SK-N-DZ (cell line): ENCODE measurements at regions not wholly inside any gene's neighbourhood (a gene's known extent, or its start where the extent isn't known, plus 50 kb on each side); places are given as distances from the start of the nearest gene placed in this dataset.
"Not testable (repeated sequence)": the region's sequence is repeated elsewhere in the genome, so short reads cannot be mapped to it uniquely, and the experiment has no call there.

Experiments used
- DNase-seq: peaks from one replicate; pipeline ENCODE4 v3.0.0-alpha.2; 2015; ENCODE audit warnings: low spot score

DNA sequence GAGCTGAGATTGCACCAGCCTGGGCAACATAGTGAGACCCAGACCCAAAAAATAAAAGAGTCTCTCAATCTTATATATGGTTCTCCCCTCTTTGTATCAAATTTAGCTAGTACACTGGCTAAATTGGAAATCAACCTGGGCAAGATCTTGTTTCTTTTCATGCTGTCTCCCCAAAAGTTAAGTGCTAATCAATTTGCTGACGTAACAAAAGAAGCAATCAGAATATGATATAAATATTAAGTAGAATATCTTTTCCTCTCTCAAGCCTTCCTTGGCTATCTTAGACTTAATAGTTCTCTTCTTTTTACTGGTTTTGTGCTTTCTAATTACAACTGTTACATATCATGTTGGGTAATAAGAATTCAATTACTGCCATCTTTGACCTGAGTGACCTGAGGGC lies 258.9 kb downstream of the KCNRG start:
- no peak for DNase-seq

DNA sequence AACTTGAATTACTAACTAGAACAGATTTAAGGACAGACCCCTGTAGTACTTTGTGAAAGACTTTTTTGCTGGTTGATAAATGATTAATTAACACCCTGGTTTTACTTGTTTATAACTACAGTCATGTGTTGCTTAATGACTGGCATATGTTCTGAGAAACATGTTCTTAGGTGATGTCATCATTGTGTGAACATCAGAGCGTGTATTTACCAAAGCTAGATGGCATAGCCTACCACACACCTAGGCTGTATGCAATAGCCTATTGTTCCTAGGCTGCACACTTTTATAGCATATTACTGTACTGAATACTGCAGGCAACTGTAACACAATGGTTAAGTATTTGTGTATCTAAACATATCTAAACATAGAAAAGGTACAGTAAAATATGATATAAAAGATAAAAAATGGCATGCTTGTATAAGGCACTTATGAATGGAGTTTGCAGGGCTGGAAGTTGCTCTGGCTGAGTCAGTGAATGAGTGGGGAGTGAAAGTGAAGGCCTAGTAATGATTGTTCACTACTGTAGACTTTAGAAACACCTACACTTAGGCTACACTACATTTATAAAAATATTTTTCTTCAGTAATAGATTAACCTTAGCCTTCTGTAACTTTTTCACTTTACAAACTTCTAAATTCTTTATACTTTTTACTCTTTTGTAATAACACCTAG lies 260.3 kb downstream of the KCNRG start:
- DNase-seq: no peak

DNA sequence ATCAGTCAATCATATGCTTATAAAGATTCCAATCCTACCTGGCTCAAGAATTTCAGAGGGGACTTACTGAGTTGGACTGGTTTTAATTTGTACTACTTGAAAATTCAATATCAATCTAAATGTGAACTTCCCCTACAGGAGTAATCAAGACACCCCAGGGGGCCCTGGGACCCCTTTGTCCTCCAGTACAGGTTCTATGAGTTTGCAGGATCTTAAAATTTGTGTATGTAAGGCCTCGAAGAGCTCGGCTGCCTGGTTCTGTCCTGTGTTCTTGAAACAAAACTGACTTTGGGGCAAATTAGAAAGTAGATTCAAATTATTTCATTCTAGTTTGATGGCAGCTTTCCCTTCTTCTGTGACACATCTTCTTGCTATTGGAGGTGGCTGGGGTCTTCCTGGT lies 261.3 kb downstream of the KCNRG start:
- no peak for DNase-seq

DNA sequence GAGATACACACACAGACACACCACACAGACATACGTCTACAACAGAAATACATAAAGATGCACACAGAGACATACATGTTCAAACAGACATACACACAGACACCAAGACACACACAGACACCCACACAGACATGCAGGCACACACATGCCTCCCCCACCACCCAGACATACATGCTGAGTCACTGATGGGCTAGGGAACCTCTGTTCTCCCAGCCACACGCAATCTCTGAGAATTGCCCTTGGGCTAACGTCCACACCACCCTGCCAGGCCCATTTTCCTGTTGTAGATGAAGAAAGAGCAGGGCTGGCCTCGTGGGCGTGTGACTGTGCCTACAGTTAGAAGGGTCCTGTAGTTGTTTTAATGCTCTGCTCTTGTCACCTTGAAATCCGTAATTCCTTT lies 261.9 kb downstream of the KCNRG start:
- DNase-seq: no peak

DNA sequence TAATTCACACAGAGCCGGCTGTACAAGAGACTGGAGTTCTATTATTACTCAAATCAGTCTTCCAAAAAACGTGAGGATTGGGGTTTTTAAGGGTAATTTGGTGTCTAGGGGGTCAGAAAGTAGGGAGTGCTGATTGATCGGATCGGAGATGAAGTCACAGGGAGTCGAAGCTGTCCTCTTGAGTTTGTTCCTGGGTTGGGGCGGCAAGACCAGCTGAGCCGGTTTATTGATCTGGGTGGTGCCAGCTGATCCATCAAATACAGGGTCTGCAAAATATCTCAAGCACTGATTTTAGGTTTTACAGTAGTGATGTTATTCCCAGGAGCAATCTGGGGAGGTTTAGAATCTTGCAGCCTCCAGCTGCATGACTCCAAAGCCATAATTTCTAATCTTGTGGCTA lies 262.7 kb downstream of the KCNRG start:
- no peak for DNase-seq

DNA sequence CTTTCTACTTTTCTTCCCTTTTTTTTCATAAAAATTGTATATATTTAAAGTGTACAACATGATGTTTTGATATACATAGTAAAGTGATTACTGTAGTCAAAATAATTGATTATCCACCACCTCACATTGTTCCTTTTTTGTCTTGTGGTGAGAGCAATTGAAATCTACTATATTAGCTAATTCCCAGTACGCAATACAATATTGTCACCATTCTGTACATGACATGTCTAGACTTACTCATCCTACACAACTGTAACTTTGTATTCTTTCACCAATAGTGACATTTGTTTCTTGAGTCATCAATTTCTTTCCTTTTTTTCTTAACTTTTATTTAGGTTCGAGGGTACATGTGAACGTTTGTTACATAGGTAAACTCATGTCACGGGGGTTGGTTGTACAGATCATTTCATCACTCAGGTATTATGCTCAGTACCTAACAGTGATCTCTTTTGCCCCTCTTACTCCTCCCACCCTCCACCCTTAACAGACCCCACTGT lies 265.2 kb downstream of the KCNRG start:
- DNase-seq: no peak

DNA sequence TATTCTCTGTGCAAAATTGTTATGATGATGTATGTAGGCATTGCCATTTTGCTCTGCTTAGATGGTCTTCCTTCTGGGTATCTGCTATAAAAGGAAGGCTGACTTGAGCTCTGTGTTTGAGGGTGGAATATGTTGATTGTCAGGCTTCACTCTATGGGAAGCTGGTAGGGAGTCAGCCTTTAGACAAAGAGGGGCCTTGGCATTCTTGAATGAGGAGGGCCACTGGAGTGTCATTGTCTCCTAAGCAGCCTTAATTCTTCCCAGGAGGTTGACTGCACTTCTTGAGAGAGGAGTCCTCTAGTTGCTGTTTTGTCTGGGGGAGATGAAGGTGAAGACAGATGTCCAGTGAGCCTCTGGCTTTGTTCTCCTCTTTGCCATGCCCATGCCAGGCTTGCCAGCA lies 266.8 kb downstream of the KCNRG start:
- DNase-seq: no peak

DNA sequence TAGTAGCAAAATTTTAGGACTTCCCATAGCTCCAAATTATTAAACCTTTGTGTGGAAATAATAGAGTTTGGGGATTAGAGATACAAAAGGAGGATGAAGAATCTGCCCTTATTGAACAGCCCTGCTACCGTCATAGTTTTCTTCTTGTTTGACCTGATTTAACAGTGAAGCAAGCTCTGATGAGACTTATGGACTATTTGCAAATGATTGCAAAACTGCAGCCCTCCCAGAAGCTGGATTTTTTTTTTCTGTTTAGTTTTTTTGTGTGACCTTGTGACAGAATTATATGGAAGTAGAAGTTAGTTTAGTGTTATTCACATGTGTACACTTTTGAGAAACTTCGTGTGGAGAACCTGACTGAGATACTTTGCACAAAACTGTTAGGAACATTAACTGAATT lies 267.8 kb downstream of the KCNRG start:
- DNase-seq: no peak

DNA sequence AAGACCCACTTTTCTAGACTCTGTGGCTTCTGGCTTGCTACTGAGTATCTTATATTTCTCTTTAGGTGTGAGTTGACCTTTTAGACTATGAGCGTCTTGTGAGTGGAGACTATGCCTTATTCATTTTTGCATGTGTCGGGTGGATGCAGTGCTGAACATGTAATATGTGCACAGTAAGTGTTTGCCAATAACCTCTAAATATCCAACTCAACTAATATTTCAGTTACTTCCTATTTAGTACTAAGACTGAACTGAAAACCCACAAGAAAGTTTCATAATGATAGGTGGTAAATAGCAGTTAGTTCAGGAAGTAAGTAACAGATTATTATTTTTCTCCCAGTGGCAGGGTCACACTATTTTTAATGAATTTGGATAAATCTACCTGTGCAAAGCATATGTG lies 269.3 kb downstream of the KCNRG start:
- no peak for DNase-seq

DNA sequence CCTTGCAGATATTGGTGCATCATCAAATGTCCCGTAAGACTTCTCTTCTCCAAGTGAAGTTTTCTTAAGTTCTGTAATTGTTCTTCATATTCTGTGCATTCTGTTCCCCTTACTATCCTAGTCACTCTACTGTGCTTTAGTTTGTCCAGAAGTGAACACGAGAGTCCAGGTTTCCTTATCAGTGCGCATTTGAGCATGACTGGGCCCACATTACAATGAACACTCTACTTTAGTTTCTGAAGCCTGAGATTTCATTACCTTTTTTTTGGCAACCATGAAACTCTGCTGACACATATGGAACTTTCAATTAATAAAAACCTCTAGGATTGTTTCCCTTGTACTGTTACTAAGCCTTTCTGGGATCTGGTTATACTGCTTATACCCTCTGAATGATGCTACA lies 270.0 kb downstream of the KCNRG start:
- no peak for DNase-seq

DNA sequence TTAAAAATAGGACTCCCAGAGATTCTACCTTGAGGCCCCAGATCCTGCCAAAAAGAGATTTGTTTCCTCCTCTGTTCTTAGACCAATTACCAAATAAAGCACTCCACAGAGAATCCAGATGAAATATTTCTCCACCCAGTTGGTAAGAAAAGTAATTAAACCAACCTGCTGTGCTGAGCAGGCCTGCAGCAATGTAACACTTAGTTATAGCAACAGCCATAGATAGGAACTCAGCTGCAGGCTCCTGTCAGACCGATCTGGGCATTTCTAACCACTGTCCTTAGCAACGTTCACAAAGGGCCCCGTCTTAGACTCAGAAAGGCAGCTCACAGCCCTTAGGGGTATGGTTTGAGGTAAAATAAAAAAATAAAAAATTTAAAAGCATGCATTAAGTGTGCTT lies 271.1 kb downstream of the KCNRG start:
- DNase-seq: no peak

DNA sequence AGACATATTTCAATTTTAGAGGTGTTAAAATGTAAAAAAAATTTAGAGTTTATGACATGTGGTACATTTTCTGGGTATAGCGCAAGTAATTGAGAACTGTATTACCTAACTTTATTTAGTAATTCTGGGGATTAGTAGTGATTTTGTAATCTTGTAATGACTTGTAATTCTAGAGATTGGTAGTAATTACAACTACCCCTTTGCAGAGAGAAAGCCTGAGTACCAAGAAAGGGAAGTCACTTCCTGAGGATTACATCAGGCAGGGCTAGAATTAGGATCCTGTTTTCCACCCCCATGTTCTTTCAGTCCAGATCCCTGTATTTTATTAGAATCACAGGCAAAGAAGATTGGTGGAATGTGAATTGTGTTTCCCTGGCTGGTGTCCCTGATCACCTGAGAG lies 274.9 kb downstream of the KCNRG start:
- DNase-seq: no peak

DNA sequence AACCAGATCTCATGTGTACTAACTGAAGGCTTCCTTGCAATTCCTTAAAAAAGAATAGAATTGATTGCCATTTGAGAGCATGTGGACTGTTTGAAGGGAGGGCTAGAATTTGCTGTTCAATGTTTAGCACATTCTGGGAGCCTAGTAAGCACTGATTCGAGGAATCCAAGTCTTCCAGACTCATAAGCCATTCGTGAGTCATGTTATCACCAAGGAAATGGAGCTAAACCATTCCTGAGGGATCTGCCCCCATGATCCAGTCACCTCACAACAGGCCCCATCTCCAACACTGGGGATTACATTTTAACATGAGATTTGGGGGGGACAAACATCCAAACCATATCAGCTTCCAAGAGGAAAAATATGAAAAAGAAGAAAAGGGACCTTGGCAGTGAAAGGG lies 276.4 kb downstream of the KCNRG start:
- no peak for DNase-seq

DNA sequence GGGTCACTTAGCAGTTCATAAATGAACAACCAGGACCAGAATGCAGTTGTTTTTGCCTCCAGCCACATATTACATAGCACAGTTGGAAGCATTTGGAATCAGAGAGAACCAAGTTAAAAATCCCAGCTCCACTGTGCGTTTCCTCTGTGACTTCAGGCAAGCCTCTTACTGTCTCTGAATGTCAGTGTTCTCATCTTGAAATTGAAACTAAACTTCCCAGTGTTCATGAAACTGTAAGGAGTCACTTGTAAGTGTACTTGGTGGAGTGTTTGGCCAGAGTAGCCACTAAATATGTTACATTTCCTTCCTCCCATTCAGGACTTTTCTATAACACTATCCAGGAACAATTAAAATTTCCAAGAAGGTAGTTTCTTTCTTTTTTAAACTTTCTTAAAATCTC lies 276.8 kb downstream of the KCNRG start:
- DNase-seq: no peak

DNA sequence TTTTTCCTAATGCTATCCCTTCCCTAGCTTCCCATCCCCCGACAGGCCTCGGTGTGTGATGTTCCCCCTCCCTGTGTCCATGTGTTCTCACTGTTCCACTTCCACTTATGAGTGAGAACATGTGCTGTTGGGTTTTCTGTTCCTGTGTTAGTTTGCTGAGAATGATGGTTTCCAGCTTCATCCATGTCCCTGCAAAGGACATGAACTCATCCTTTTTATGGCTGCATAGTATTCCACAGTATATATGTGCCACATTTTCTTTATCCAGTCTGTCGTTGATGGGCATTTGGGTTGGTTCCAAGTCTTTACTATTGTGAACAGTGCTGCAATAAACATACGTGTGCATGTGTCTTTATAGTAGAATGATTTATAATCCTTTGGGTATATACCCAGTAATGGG lies 279.2 kb downstream of the KCNRG start:
- DNase-seq: not testable (repeated sequence)

DNA sequence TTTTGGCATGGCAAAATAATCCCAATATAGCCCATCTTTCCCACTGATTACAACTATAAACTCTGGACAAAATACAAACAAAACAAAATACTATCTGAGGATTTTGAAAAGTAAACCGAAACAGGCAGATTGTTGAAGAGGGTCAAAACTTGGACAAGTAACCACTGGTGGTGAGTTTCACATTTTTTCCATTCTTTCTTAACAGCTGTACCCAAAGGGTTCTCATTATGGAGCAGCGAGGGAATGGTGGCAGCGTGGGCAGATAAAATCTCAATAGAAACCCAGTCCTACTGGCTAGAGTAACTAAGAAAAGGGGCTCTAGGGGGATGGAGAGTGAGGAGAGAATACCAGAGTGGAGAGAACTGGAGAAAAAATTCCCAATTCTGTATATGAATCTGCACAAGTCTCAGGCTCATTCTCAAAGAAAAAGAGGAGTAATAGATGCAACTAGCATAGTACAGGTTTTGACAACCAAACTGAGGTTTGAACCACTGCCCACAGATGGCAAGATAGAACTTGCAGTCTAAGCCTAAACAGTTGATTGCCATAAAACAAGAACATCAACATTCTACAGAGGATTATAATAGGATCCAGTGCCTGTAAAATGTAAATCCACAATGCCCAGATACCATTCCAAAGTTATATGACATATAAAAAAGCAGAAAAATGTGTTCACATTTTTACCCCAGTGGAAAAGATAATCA lies 284.5 kb downstream of the KCNRG start:
- DNase-seq: no peak

DNA sequence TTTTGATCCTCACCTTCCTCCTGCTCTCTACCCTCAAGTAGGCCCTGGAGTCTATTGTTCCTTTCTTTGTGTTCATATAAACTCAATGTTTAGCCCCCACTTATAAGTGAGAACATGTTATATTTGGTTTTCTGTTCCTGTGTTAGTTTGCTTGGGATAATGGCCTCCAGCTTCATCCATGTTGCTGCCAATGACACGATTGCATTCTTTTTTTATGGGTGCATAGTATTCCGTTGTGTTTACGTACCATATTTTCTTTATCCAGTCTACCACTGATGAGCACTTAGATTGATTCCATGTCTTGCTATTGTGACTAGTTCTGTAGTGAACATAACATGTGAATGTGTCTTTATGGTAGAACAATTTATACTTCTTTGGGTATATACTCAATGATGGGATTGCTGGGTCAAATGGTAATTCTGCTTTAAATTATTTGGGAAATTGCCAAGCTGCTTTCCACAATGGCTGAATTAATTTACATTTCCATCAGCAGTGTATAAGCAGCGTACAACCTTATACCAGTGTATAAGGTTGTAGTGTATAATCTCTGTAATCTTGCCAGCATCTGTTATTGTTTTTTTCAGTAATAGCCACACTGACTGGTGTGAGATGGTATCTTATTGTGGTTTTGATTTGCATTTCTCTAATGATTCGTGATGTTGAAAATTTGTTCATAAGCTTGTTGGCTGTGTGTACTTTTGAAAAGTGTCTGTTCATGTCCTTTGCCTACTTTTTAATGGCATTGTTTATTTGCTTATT lies 288.9 kb downstream of the KCNRG start:
- DNase-seq: no peak

DNA sequence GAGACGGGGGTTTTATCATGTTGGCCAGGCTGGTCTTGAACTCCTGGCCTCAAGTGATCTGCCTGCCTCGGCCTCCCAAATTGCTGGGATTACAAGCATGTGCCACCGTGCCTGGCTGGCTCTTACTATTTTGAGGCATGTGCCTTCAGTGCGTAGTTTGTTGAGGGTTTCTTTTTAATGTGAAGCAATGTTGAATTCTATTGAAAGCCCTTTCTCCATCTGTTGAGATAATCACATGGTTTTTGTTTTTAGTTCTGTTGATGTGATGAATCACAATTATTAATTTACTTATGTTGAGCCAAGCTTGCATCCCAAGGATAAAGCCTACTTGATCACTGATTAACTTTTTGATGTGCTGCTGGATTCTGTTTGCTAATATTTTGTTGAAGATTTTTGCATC lies 290.9 kb downstream of the KCNRG start:
- DNase-seq: no peak

DNA sequence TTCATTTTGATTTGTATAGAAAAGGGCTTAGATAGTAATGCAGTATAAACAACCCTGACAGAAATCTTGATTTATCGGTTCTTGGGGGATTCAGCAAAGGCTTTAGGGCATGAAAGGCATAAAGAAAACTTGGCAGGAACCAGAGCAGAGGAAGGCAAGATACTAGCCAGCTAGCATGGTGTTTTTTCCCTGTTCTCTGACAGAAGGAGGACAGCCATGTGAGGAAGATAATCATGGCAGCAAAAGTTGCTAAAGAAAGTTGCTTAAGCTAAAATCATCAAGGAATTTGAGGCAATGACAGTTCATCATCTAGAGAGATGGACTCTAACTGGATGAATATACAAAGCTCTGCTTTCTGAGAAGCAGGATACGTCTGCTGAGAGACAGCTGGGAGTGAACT lies 294.1 kb downstream of the KCNRG start:
- DNase-seq: no peak

DNA sequence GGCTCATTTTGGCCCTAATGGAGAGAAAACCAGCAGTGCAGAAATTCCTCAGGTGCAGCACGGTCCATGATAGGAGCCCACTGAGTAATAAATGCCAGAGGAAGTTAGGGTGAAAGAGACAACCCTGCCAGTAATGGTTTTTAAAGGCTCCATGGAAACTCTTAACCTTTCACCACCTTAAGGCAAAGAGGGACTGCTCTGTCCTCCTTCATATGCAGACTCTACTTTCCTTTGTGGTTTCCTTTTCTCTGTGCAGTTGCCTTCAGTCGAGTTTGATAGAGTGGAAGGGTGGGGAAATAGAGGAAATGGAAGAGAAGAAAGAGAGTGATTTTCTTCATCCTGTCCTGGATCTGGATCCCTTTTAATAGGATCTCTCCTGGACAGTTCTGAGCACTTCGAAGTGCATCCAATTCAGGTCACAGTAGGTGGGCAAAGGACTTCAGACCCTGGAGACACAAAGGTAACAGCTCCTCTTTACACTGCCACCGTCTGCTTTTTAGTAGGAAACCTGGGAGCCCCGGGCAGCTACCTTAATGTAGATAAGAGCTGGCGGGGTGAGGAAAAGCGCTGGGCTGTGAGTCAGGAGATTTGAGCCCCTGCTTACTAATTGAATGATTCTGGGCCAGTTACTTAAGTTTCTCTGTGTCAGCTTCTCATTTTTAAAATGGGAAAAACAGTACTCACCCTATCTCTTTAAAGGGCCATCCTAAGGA lies 294.8 kb downstream of the KCNRG start:
- no peak for DNase-seq

DNA sequence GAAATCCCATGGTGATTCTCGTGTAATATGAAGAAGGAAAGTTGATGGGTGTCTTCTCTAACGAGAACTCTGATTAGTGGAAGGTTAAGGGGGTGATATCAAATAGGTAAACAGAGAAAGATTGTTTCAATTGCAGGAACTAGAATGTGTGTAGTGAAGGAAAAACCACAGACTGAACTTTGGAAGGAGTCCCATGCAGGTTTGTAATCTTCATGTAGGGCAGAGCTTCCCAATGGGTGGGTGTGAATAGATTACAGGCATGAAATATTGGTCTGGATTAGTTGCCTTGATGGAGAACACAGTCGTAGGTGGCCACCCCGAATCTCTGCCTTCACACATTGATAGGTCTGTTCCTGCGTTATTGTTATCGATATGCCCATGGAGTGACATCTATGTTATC lies 295.5 kb downstream of the KCNRG start:
- DNase-seq: no peak

DNA sequence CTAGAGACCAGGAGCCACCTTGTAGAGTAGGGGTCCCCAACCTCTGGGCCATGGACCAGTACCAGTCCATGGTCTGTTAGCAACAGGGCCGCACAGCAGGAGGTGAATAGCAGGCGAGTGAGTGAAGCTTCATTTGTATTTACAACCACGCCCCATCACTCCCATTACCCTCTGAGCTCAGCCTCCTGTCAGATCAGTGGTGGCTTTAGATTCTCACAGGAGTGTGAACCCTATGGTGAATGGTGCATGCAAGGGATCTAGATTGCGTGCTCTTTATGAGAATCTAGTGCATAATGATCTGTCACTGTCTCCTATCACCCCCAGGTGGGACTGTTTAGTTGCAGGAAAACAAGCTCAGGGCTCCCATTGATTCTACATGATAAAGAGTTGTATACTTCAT lies 303.6 kb downstream of the KCNRG start:
- no peak for DNase-seq
